ENCODE measurements at regions not wholly inside any gene's neighbourhood (a gene's known extent, or its start where the extent isn't known, plus 50 kb on each side); places are given as distances from the start of the nearest gene placed in this dataset.

GRCh38 chr2:234130777-234131181, 80.3 kb downstream of the SPP2 start:
- Histone ChIP-seq H3K4me3 (no peak overlapping the region), H3K36me3 (no peaks in the 10 kb centered on the region), H3K4me1 (no peaks in the 10 kb centered on the region), H3K27me3 (peaks cover 0 to 14% of the 10 kb centered on the region in 2 donors), H3K9me3 (no peaks in the 10 kb centered on the region), H3K27ac (no peak overlapping the region)
- no peak for TF ChIP-seq CTCF (IDR thresholded peaks at IDR 0.05)
- no peak for DNase-seq
- intact Hi-C loops (cut with DNase I; ENCODE audit: low total_unique reads), result no loop called here

GRCh38 chr2:234128606-234129005, 78.1 kb downstream of the SPP2 start:
- Histone ChIP-seq H3K27ac (no peak overlapping the region), H3K4me3 (no peak overlapping the region), H3K9me3 (no peaks in the 10 kb centered on the region), H3K27me3 (no peaks in the 10 kb centered on the region), H3K4me1 (no peaks in the 10 kb centered on the region), H3K36me3 (no peaks in the 10 kb centered on the region)
- no peak for DNase-seq
- intact Hi-C loops (cut with DNase I; ENCODE audit: low total_unique reads), result no loop called here
- no peak for TF ChIP-seq CTCF (IDR thresholded peaks at IDR 0.05)

Data from tibial artery (tissue), 4 donors.